ENCODE measurements at regions not wholly inside any gene's neighbourhood (a gene's known extent, or its start where the extent isn't known, plus 50 kb on each side); places are given as distances from the start of the nearest gene placed in this dataset.

DNA sequence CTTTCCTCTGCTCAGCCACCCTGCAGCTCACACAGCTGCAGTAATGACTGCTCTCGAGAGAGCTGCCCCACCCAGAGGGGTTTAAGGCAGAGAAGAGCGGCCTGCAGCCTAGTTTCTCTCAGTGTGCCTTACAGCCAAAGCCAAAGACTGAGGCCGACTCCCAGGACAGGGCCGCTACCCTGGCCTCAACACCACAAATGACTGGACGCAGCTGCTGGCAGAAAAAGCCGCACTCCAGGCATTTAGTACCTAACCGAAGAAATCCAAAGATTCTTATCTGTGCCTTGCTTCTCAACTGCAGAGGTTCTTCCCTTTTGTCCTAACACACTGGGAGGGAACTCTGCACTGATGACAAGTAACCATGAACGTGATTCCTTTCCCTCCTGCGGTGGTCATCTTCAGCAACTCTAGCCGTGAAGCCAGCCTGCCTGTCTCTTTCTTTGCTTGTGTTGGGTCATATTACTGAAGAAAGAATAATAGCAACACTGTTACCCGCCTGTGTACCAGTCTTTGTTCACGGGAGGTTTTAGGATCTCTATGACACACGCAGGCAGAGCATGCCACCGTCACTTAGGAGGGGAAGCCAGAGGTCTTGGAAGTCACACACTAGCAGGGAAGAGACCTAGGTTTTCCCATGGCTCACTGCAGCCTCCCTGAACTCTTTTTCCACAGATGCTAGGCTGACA, 202.7 kb downstream of the RHOU start:
- CTCF ChIA-PET: no interaction called here
- Histone ChIP-seq H3K4me1 (ENCODE audit: insufficient read depth, low read length, poor library complexity, severe bottlenecking) (no peaks in the 10 kb centered on the region), H3K9me3 (ENCODE audit: low read depth, low read length, poor library complexity, severe bottlenecking) (no peaks in the 10 kb centered on the region), H3K27me3 (replicated peaks; ENCODE audit: insufficient read depth, low read depth, low read length, poor library complexity) (no peaks in the 10 kb centered on the region), H3K4me3 (ENCODE audit: low read depth, low read length, poor library complexity, severe bottlenecking) (no peak overlapping the region), H3K36me3 (ENCODE audit: insufficient read depth, low read length, poor library complexity, severe bottlenecking) (no peaks in the 10 kb centered on the region), H3K27ac (ENCODE audit: low read depth, low read length, poor library complexity, severe bottlenecking) (no peak overlapping the region)
- intact Hi-C loops (cut with micrococcal nuclease; ENCODE audit: unreplicated experiment): no loop called here
- TF ChIP-seq EZH2 (IDR thresholded peaks at IDR 0.05; ENCODE audit: borderline replicate concordance, low read depth, low read length, poor library complexity, severe bottlenecking): no peak
- TF ChIP-seq, protein P1, sequence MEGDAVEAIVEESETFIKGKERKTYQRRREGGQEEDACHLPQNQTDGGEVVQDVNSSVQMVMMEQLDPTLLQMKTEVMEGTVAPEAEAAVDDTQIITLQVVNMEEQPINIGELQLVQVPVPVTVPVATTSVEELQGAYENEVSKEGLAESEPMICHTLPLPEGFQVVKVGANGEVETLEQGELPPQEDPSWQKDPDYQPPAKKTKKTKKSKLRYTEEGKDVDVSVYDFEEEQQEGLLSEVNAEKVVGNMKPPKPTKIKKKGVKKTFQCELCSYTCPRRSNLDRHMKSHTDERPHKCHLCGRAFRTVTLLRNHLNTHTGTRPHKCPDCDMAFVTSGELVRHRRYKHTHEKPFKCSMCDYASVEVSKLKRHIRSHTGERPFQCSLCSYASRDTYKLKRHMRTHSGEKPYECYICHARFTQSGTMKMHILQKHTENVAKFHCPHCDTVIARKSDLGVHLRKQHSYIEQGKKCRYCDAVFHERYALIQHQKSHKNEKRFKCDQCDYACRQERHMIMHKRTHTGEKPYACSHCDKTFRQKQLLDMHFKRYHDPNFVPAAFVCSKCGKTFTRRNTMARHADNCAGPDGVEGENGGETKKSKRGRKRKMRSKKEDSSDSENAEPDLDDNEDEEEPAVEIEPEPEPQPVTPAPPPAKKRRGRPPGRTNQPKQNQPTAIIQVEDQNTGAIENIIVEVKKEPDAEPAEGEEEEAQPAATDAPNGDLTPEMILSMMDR (conservative IDR thresholded peaks at IDR 0.05; ENCODE audit: low read depth, low read length): no peak
- POLR2A ChIA-PET (ENCODE audit: low non-redundant PET): no interaction called here
- BruUV-seq (replicated peaks): no TSS peak
- no peak for DNase-seq (ENCODE audit: low spot score)

DNA sequence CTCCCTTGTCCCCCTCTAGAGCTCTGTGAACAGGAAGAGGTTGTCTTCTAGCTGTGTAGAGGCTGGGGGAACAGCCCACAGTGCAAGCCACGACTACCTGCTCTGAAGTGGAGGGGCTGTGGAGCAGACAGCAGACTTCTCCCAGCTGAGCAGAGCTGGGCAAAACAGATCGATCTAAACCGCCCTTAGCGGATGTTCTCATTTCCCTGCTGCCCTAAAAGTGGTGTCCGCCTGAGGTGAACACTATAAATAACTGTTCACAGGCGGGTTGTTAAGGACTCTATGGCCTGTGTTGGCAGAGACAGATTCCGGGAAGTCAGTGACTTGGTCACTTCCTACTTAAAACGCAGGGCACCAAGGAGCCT, 203.2 kb downstream of the RHOU start:
- Histone ChIP-seq H3K9me3 (ENCODE audit: low read depth, low read length, poor library complexity, severe bottlenecking) (no peaks in the 10 kb centered on the region), H3K27me3 (replicated peaks; ENCODE audit: insufficient read depth, low read depth, low read length, poor library complexity) (no peaks in the 10 kb centered on the region), H3K4me1 (ENCODE audit: insufficient read depth, low read length, poor library complexity, severe bottlenecking) (no peaks in the 10 kb centered on the region), H3K27ac (ENCODE audit: low read depth, low read length, poor library complexity, severe bottlenecking) (no peak overlapping the region), H3K36me3 (ENCODE audit: insufficient read depth, low read length, poor library complexity, severe bottlenecking) (no peaks in the 10 kb centered on the region), H3K4me3 (ENCODE audit: low read depth, low read length, poor library complexity, severe bottlenecking) (no peak overlapping the region)
- intact Hi-C loops (cut with micrococcal nuclease; ENCODE audit: unreplicated experiment): no loop called here
- no TSS peak for BruUV-seq (replicated peaks)
- DNase-seq (ENCODE audit: low spot score): no peak
- ChIA-PET POLR2A (ENCODE audit: low non-redundant PET) (no interaction called here), CTCF (no interaction called here)
- TF ChIP-seq, protein P1 (conservative IDR thresholded peaks at IDR 0.05; ENCODE audit: low read depth, low read length): no peak
- TF ChIP-seq EZH2 (IDR thresholded peaks at IDR 0.05; ENCODE audit: borderline replicate concordance, low read depth, low read length, poor library complexity, severe bottlenecking): no peak

DNA sequence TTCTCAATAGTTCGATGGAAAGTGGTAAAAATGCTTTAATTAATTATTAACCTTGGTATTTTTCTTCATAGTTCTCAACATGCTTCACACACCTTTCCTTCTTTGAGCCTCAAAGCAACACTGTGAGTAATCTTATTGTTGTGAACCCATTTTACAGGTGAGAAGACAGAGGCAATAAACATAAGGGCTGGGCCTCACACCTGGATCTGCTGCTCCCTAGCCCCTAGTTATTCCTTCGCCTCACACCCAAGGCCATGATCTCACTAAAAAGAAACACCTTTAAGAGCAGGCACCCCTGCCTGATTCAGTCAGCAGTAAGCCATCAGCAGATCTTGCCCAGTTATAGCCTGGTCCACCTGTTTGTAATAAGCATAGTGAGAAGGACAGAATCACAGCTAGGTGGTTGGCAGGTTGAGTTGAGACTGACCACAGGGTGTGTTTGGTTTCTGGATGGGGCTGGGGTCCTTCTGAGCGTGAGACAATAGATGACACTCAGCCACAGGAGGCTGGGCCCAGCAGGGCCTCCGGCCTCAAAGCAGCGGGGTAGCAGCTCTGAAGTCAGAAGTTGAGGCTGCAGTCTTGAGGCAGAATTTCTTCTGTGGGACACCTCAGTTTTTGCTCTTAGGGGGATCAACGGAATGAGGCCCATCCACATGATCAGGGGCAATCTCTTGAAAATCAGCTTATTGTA, 203.9 kb downstream of the RHOU start:
- H3K4me3 ChIP-seq (ENCODE audit: low read depth, low read length, poor library complexity, severe bottlenecking): no peak overlapping the region
- no peaks in the 10 kb centered on the region for H3K36me3 ChIP-seq (ENCODE audit: insufficient read depth, low read length, poor library complexity, severe bottlenecking)
- intact Hi-C loops (cut with micrococcal nuclease; ENCODE audit: unreplicated experiment): no loop called here
- CTCF ChIA-PET: no interaction called here
- H3K27me3 ChIP-seq (replicated peaks; ENCODE audit: insufficient read depth, low read depth, low read length, poor library complexity): no peaks in the 10 kb centered on the region
- DNase-seq (ENCODE audit: low spot score): no peak
- BruUV-seq (replicated peaks): no TSS peak
- POLR2A ChIA-PET (ENCODE audit: low non-redundant PET): interaction anchor here (0.5 kb wide), 1 partner anchor 1982 kb away, joined by 9 read pairs; no protein-coding TSS in a partner anchor
- no peaks in the 10 kb centered on the region for H3K9me3 ChIP-seq (ENCODE audit: low read depth, low read length, poor library complexity, severe bottlenecking)
- TF ChIP-seq, protein P1 (conservative IDR thresholded peaks at IDR 0.05; ENCODE audit: low read depth, low read length): no peak
- TF ChIP-seq EZH2 (IDR thresholded peaks at IDR 0.05; ENCODE audit: borderline replicate concordance, low read depth, low read length, poor library complexity, severe bottlenecking): no peak
- no peaks in the 10 kb centered on the region for H3K4me1 ChIP-seq (ENCODE audit: insufficient read depth, low read length, poor library complexity, severe bottlenecking)
- H3K27ac ChIP-seq (ENCODE audit: low read depth, low read length, poor library complexity, severe bottlenecking): no peak overlapping the region
